Neuron (in vitro differentiated cells): ENCODE measurements at regions not wholly inside any gene's neighbourhood (a gene's known extent, or its start where the extent isn't known, plus 50 kb on each side); places are given as distances from the start of the nearest gene placed in this dataset.

ENCODE experiments used
- H2AFZ ChIP-seq: one replicate; pipeline ENCODE4 v1.6.1; 2013; ENCODE audit warnings: low read depth, mild to moderate bottlenecking, inconsistent platforms, low read length, moderate library complexity
- H3K27me3 ChIP-seq: one replicate; pipeline ENCODE4 v1.6.1; 2013; ENCODE audit warnings: low read length; ENCODE audit not compliant: insufficient read depth
- H3K36me3 ChIP-seq: one replicate; pipeline ENCODE4 v1.6.1; 2013; ENCODE audit warnings: low read length; ENCODE audit not compliant: insufficient read depth
- H3K4me1 ChIP-seq: one replicate; pipeline ENCODE4 v1.6.1; 2013; ENCODE audit warnings: low read length; ENCODE audit not compliant: insufficient read depth
- H3K4me3 ChIP-seq: 2 replicates; pipeline ENCODE4 v1.5.1; 2013; ENCODE audit warnings: mild to moderate bottlenecking, low read length, moderate library complexity
- H3K9me3 ChIP-seq: one replicate; pipeline ENCODE4 v1.6.1; 2013; ENCODE audit warnings: low read length

- Histone ChIP-seq H3K27me3 (no peaks in the 10 kb centered on the region), H3K4me3 (no peak overlapping the region), H3K36me3 (no peaks in the 10 kb centered on the region), H3K9me3 (no peaks in the 10 kb centered on the region), H3K4me1 (no peaks in the 10 kb centered on the region), H2AFZ (no peak overlapping the region)
Observed at GRCh38 chr14:85466678-85467077, 63.3 kb upstream of the FLRT2 start.

- Histone ChIP-seq H3K36me3 (no peaks in the 10 kb centered on the region), H3K4me3 (no peak overlapping the region), H3K27me3 (no peaks in the 10 kb centered on the region), H3K9me3 (no peaks in the 10 kb centered on the region), H3K4me1 (no peaks in the 10 kb centered on the region), H2AFZ (no peak overlapping the region)
Observed at GRCh38 chr14:85468816-85469215, 61.1 kb upstream of the FLRT2 start.

- Histone ChIP-seq H3K36me3 (no peaks in the 10 kb centered on the region), H3K9me3 (no peaks in the 10 kb centered on the region), H3K4me1 (no peaks in the 10 kb centered on the region), H3K4me3 (no peak overlapping the region), H2AFZ (no peak overlapping the region), H3K27me3 (no peaks in the 10 kb centered on the region)
Observed at GRCh38 chr14:85471156-85471555, 58.8 kb upstream of the FLRT2 start.

GRCh38 chr14:85471744-85472143 is 58.2 kb upstream of the FLRT2 start:
- no peaks in the 10 kb centered on the region for H3K4me1 ChIP-seq
- no peak overlapping the region for H2AFZ ChIP-seq
- H3K4me3 ChIP-seq, result no peak overlapping the region
- H3K27me3 ChIP-seq, result no peaks in the 10 kb centered on the region
- no peaks in the 10 kb centered on the region for H3K36me3 ChIP-seq
- H3K9me3 ChIP-seq, result no peaks in the 10 kb centered on the region

GRCh38 chr14:85474431-85474830 is 55.5 kb upstream of the FLRT2 start:
- Histone ChIP-seq H3K9me3 (no peaks in the 10 kb centered on the region), H3K36me3 (no peaks in the 10 kb centered on the region), H3K4me1 (no peaks in the 10 kb centered on the region), H2AFZ (no peak overlapping the region), H3K27me3 (no peaks in the 10 kb centered on the region), H3K4me3 (no peak overlapping the region)

GRCh38 chr14:85475113-85475512 is 54.8 kb upstream of the FLRT2 start:
- H2AFZ ChIP-seq, result no peak overlapping the region
- no peaks in the 10 kb centered on the region for H3K9me3 ChIP-seq
- H3K27me3 ChIP-seq, result no peaks in the 10 kb centered on the region
- H3K36me3 ChIP-seq, result no peaks in the 10 kb centered on the region
- H3K4me1 ChIP-seq, result no peaks in the 10 kb centered on the region
- no peak overlapping the region for H3K4me3 ChIP-seq

- no peaks in the 10 kb centered on the region for H3K36me3 ChIP-seq
- no peak overlapping the region for H3K4me3 ChIP-seq
- H3K27me3 ChIP-seq, result no peaks in the 10 kb centered on the region
- no peak overlapping the region for H2AFZ ChIP-seq
- H3K4me1 ChIP-seq, result no peaks in the 10 kb centered on the region
- no peaks in the 10 kb centered on the region for H3K9me3 ChIP-seq
Observed at GRCh38 chr14:85479306-85479705, 50.6 kb upstream of the FLRT2 start.

GRCh38 chr14:85479771-85480170 is 50.2 kb upstream of the FLRT2 start:
- Histone ChIP-seq H2AFZ (no peak overlapping the region), H3K4me1 (no peaks in the 10 kb centered on the region), H3K9me3 (no peaks in the 10 kb centered on the region), H3K4me3 (no peak overlapping the region), H3K36me3 (no peaks in the 10 kb centered on the region), H3K27me3 (no peaks in the 10 kb centered on the region)
